Hypothalamus (tissue), 51 donors: ENCODE measurements at regions not wholly inside any gene's neighbourhood (a gene's known extent, or its start where the extent isn't known, plus 50 kb on each side); places are given as distances from the start of the nearest gene placed in this dataset.
A peak's percentile ranks its signal among the peaks of the same experiment; 100 is the strongest.
"Not testable (repeated sequence)": the region's sequence is repeated elsewhere in the genome, so short reads cannot be mapped to it uniquely, and the experiment has no call there.

Experiments used
- DNase-seq, 51 donors: peaks; one replicate each; lab custom pipeline; 2025; lab: John Stamatoyannopoulos, UW

- DNase-seq = no peak
Measured at GRCh38 chr16:26701243-26701886, 365.4 kb upstream of the C16orf82 start.

GRCh38 chr16:26705346-26705745 is 361.4 kb upstream of the C16orf82 start:
- DNase-seq = no peak

GRCh38 chr16:26708428-26708827 is 358.3 kb upstream of the C16orf82 start:
- no peak for DNase-seq

GRCh38 chr16:26709175-26709574 is 357.6 kb upstream of the C16orf82 start:
- no peak for DNase-seq

GRCh38 chr16:26709754-26710153 is 357.0 kb upstream of the C16orf82 start:
- no peak for DNase-seq

GRCh38 chr16:26710450-26710849 is 356.3 kb upstream of the C16orf82 start:
- no peak for DNase-seq

GRCh38 chr16:26712876-26713275 is 353.9 kb upstream of the C16orf82 start:
- DNase-seq = no peak

GRCh38 chr16:26715969-26716368 is 350.8 kb upstream of the C16orf82 start:
- no peak for DNase-seq

- DNase-seq = peak in 12 of 51 donors; percentile 3 to 55 (median 16)
Measured at GRCh38 chr16:26717826-26718225, 348.9 kb upstream of the C16orf82 start.

GRCh38 chr16:26721290-26721689 is 345.4 kb upstream of the C16orf82 start:
- no peak for DNase-seq

- DNase-seq = not testable (repeated sequence)
Measured at GRCh38 chr16:26721957-26722356, 344.8 kb upstream of the C16orf82 start.

GRCh38 chr16:26724189-26724588 is 342.5 kb upstream of the C16orf82 start:
- DNase-seq = peak in 1 of 51 donors; percentile 5

- peak in 8 of 51 donors; percentile 2 to 60 (median 14) for DNase-seq
Measured at GRCh38 chr16:26727848-26728247, 338.9 kb upstream of the C16orf82 start.

- DNase-seq = peak in 1 of 51 donors; percentile 22
Measured at GRCh38 chr16:26729951-26730541, 336.7 kb upstream of the C16orf82 start.

GRCh38 chr16:26731729-26732128 is 335.0 kb upstream of the C16orf82 start:
- DNase-seq = no peak

GRCh38 chr16:26733710-26734109 is 333.0 kb upstream of the C16orf82 start:
- DNase-seq = peak in 1 of 51 donors; percentile 8

- no peak for DNase-seq
Measured at GRCh38 chr16:26735521-26735920, 331.2 kb upstream of the C16orf82 start.

- no peak for DNase-seq
Measured at GRCh38 chr16:26736084-26736483, 330.6 kb upstream of the C16orf82 start.

GRCh38 chr16:26740771-26741170 is 326.0 kb upstream of the C16orf82 start:
- DNase-seq = peak in 1 of 51 donors; percentile 19

- DNase-seq = no peak
Measured at GRCh38 chr16:26742040-26742439, 324.7 kb upstream of the C16orf82 start.

- DNase-seq = no peak
Measured at GRCh38 chr16:26744430-26744829, 322.3 kb upstream of the C16orf82 start.

- DNase-seq = no peak
Measured at GRCh38 chr16:26747760-26748159, 319.0 kb upstream of the C16orf82 start.

- DNase-seq = no peak
Measured at GRCh38 chr16:26749072-26749471, 317.7 kb upstream of the C16orf82 start.
